D721Med (cell line): ENCODE measurements at regions not wholly inside any gene's neighbourhood (a gene's known extent, or its start where the extent isn't known, plus 50 kb on each side); places are given as distances from the start of the nearest gene placed in this dataset.

Experiments used
- DNase-seq: peaks from one replicate; pipeline ENCODE4 v3.0.0; 2011; ENCODE audit warnings: low spot score; ENCODE audit not compliant: insufficient read length
- FAIRE-seq: peaks from 2 replicates; lab custom pipeline; 2011; peaks lifted over from hg19 to GRCh38; lab: Jason Lieb, UNC
- CTCF ChIP-seq: IDR thresholded peaks from 2 replicates; pipeline ENCODE4 v1.5.1; 2012; ENCODE audit warnings: mild to moderate bottlenecking, control low read depth; ENCODE audit not compliant: insufficient read depth; ENCODE audit errors: missing control alignments

- DNase-seq (no peak), FAIRE-seq (no peak)
Observed at GRCh38 chr14:29370024-29370423, 557.6 kb downstream of the PRKD1 start.

GRCh38 chr14:29376237-29376636, 551.4 kb downstream of the PRKD1 start:
- FAIRE-seq (no peak), DNase-seq (no peak)
- no peak for TF ChIP-seq CTCF

More at GRCh38 chr14:29370024-29370423, 557.6 kb downstream of the PRKD1 start:
- TF ChIP-seq CTCF: no peak

- no peak for FAIRE-seq
- no peak for TF ChIP-seq CTCF
- DNase-seq: no peak
Observed at GRCh38 chr14:29380826-29381225, 546.8 kb downstream of the PRKD1 start.

- TF ChIP-seq CTCF: no peak
- no peak for FAIRE-seq
- DNase-seq: no peak
Observed at GRCh38 chr14:29388571-29388970, 539.1 kb downstream of the PRKD1 start.

- no peak for TF ChIP-seq CTCF
- DNase-seq (no peak), FAIRE-seq (no peak)
Observed at GRCh38 chr14:29390081-29390832, 537.4 kb downstream of the PRKD1 start.

- TF ChIP-seq CTCF: no peak
- FAIRE-seq (no peak), DNase-seq (no peak)
Observed at GRCh38 chr14:29391231-29391630, 536.4 kb downstream of the PRKD1 start.

- DNase-seq: no peak
- no peak for TF ChIP-seq CTCF
- FAIRE-seq: no peak
Observed at GRCh38 chr14:29391801-29392200, 535.8 kb downstream of the PRKD1 start.
